ENCODE measurements at regions not wholly inside any gene's neighbourhood (a gene's known extent, or its start where the extent isn't known, plus 50 kb on each side); places are given as distances from the start of the nearest gene placed in this dataset.

DNA sequence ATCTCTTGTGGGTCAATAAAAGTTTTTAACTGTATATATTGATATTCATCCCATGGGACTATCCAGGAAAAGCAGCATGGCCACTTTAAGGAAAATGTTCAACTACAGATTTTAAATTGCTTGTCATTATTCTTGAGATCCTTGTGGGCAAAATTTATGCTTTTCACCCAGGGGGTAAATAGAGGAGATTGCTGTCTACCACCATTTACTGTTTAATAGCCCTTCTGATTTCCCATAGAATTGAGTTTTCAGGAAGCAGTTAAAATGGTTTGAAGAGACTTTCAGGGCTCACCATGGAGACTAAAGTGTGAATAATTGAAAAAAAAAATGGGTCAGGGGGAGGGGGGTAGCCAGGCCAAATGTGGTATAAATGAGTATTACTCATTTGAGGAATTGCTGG, 901.1 kb upstream of the POT1 start:
- TF ChIP-seq CTCF (optimal IDR thresholded peaks at IDR 0.05 in 1 of 3, IDR thresholded peaks at IDR 0.05 in 1 of 3, conservative IDR thresholded peaks at IDR 0.05 in 1 of 3; ENCODE audit: extremely low read depth in 1 of 3, insufficient read depth in 2 of 3, low read length in 3 of 3) (no peak), EZH2 (IDR thresholded peaks at IDR 0.05; ENCODE audit: low read length) (no peak)

Measured in keratinocyte (primary cell).